ENCODE measurements at regions not wholly inside any gene's neighbourhood (a gene's known extent, or its start where the extent isn't known, plus 50 kb on each side); places are given as distances from the start of the nearest gene placed in this dataset.
"Not testable (repeated sequence)": the region's sequence is repeated elsewhere in the genome, so short reads cannot be mapped to it uniquely, and the experiment has no call there.

DNA sequence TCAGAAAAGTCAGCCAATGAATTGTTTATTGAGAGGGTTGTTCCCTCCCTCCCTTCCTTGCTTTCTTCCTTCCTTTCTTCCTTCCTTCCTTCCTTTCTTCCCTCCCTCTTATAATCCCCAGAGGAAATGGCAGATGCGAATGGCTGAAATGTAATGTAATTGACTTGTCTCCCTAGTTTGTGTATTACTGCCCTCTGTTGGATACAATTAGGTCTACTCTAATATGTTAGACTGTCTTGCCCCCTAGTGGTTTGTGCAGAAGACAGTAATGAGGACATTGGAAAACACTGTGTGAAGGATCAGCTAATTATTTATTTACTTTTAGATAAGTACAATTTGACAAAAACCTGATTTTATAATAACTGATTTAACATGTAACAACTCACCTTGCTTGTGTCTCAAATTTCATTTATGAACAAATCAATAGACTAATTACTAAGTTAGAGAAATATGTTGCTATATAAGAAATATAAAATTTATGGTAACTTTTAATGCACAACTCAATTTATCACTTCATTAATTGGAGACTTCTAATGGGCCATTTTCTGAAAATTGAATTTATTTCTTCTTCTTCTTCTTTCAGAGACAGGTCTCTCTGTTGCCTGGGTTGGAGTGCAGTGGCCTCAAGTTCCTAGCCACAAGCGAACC lies 229.8 kb upstream of the LRIG3 start:
- DNase-seq (ENCODE audit: low read depth in 2 of 2) = no peak

DNA sequence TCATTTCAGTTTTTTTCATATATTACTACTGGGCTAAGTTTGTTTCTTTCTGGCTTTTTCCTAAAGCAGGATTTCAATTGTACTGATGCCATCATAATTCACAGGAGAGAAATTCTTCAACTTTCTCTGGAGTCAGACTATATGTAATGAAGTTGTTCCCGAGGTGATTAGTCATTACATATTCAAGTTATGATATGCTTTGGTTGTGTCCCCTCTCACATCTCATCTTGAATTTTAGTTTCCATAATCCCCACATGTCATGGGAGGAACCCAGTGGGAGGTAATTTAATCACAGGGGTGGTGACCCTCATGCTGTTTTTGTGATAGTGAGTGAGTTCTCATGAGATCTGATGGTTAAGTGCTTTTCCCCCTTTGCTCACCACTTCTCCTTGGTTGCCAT lies 227.5 kb upstream of the LRIG3 start:
- DNase-seq (ENCODE audit: low read depth in 2 of 2) = no peak

DNA sequence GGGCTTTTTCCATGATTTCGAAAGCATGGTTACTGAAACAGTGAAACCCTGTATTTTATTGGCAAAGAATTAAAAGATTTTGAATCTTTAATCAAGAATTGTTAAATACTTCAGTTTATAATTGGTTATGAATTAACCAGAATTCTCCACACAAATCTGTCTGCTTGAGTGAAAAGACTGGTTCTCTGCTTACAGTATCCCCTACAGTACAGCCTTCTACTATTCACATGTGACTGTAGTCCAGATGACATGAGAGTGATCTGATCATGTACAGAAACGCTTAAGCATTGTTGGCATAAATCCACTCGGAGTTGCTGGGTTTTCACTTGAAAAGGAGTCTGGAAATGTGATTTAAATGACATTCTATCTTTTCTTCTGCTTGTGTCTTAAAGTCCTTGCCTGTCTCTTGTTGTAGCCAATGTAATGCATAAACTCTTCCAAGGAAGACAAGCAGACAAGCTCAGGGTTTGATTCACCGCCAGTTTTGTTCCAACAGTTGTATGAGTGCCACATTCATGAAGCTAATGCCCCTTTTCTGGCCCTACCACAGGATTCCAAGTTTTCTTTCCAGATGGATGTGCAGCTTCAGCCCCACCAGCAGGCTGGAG lies 222.0 kb upstream of the LRIG3 start:
- DNase-seq (ENCODE audit: low read depth in 2 of 2) = no peak

DNA sequence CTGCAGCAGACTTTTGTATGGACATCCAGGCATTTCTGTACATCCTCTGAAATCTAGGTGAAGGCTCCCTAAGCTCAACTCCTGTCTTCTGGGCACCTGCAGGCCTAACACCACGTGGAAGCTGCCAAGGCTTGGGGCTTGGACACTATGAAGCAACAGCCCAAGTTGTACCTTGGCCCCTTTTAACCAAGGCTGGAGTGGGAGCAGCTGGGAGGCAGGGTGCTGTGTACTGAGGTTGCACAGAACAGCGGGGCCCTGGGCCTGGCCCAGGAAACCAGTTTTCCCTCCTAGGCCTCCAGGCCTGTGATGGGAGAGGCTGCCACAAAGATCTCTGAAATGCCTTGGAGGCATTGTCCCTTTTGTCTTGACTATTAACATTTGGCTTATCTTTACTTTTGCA lies 214.4 kb upstream of the LRIG3 start:
- no peak for DNase-seq (ENCODE audit: low read depth in 2 of 2)

DNA sequence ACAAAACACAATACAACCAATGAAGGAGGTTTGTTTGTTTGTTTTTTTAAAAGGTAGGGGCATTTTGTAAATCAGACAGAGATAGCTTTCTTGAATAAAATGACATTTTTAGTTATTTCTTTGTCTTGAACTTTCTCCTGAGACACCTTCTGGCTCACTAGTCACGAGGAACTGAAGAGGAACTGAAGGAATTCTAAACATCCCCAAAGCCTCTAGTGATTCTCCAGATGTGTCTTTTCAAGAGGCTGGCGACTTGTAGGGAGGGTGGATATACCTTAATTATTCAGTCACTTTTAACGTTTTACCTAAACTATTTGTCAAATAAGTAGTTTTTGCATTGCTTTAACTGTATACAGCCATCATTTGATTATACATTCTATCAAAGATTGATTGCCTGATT lies 211.2 kb upstream of the LRIG3 start:
- DNase-seq (ENCODE audit: low read depth in 2 of 2) = no peak

DNA sequence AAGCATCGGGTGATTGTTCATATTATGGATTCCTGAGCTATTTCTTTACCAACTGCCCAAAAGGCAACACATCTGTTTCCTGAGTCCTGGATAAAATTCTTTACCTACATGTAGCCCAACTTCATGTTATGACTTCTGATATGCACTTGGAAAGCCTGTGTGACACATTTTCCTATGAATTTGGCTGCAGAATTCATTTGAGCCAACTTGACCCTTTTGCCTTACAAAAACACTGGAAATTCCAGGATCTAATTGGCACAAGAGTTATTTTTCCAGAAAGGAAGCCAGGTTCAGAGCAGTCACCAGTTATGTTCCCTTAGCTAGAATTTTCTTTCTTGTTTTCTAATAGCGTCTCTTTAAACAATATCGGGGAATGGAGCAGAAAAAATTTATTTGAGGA lies 202.5 kb upstream of the LRIG3 start:
- DNase-seq (ENCODE audit: low read depth in 2 of 2) = no peak

DNA sequence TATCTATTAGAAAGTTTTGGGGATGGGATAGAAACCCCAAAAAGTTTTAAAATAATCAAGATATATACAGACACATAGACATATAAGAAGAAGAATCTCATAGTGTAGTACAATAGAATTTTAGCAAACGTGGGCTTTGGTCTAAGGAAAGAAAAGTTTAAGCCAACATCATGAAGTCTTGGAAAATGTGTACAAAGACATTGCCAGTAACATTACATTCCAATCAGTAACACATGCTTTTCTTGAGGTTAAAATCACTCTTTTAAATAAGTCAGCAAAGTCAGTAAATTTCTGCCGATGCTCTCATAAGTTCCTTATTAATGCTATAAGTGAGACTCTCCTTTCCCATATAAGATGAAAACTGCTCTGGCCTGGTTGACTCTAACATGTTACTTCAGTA lies 201.1 kb upstream of the LRIG3 start:
- no peak for DNase-seq (ENCODE audit: low read depth in 2 of 2)

DNA sequence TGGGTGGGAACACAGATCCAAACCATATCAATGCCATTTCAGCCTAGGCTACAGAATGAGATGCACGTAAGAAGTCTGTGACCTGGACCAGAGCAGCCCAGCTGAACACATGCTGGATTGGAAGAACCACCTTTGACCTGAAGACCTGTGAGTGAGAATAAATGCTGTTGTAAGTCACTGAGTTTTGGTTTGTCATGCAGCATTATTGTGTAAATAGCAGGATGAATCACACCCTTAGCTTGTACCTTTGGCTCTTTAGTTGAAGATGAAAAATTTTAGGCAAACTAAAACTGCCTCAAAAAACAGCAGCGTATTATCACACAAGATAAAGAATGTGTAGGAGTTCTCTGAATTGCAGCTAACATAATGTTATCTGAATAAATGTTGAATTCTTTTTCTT lies 199.4 kb upstream of the LRIG3 start:
- no peak for DNase-seq (ENCODE audit: low read depth in 2 of 2)

DNA sequence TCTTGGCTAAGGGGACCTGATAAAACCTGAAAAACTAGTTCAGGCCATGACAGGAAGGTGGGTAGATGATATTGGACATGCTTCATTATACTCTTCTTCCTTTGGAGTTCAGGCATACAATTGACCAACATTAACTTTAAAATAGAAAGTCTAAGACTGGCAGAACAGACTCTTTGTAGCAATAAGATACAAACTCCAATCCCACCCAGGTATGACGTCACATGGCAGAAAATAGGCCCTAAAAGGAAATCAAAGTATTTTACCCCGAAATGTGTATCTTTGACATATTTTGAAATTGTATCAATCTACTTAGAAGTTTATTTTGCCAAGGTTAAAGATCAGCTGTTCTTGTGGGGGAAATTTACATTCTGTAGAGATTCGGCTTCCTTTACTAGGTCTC lies 198.1 kb upstream of the LRIG3 start:
- DNase-seq (ENCODE audit: low read depth in 2 of 2) = no peak

DNA sequence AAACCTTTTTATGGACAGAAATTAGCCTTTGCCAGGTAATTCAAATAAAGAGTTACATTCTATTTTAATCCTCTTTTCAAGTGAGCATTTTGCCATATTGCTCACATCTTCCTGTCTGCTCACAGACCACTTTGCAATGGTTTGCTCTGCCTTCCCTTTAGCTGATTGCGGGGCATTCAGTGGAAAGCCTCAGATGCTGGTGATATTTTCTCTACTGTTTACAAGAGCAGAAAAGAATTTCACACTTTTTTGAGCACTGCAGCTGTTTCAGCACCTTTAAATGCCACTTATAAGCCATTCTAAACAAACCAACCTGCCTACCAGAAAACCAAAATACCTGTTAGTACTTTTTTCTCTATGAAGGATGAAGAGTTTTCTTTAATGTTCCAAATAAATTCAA lies 195.7 kb upstream of the LRIG3 start:
- DNase-seq (ENCODE audit: low read depth in 2 of 2) = no peak

DNA sequence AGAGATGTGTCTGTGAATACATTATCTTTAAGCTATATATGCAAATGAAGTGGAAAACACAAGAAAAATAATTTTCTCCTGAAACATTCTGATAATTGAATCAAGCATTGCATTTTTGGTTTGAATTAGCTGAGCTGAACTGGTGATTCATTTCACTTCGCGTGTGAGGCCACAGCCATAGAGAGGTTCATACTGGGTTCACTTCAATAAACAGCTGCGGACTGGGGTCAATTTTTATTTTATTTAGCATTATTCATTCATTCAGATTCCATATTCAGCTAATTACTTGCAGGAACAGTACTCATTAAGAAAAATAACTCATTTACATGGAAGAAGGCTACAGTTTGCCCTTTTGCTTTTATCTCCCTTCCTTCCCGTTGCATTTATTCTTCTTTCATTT lies 195.2 kb upstream of the LRIG3 start:
- no peak for DNase-seq (ENCODE audit: low read depth in 2 of 2)

DNA sequence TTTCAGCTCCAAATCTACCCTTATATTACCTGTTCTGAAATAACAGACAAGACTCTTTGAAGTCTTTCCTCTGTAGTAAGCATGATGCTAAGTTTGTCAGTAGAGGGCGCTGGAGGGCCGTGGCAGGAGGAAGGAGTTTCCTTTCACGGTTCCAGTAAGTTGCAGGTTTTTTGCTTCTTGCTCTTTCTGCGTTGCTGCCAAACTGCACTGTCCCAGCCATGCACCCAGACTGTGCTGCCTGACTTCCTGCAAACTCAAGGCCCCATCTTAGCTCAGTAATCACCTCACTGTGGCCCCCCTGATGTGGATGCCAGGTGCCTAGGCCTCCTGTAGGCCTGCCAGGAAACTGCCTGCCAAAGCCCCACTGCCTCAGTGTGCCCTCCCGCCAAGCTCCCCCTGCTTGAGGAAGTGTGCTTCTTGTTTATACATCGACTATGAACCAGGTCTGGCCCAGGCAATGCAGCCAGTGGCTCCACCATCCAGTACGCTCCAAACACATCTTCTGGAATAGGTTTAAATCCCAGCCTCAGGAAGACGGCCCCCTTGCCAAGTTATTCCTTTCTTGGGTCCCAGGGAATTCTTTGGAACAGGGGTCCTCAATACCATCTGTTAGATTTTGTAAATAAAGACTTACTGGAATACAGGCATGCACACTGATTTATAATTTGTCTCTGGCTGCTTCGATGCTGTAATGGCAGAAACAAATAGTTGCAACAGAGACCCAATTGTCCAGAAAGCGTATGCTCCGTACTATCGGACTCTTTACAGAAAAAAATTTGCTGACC lies 193.7 kb upstream of the LRIG3 start:
- peak in 1 of 2 experiments; percentile 36 for DNase-seq (ENCODE audit: low read depth in 2 of 2)

DNA sequence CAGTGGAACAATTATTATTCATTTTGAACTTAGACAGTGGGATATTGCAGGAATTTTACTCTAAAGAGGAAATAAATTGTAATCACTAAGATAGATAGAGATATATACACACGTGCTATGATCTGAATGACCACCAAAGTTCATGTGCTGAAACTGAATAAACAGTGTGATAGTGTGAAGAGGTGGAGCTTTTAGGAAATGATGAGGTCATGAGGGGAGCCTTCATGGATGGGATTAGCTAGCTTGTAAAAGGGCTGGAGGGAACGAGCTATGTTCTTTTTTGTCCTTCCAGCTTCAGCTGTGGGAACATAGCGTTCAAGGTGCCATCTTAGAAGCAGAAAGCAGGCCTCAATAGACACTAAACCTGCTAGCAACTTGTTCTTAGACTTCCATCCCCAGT lies 191.5 kb upstream of the LRIG3 start:
- no peak for DNase-seq (ENCODE audit: low read depth in 2 of 2)

DNA sequence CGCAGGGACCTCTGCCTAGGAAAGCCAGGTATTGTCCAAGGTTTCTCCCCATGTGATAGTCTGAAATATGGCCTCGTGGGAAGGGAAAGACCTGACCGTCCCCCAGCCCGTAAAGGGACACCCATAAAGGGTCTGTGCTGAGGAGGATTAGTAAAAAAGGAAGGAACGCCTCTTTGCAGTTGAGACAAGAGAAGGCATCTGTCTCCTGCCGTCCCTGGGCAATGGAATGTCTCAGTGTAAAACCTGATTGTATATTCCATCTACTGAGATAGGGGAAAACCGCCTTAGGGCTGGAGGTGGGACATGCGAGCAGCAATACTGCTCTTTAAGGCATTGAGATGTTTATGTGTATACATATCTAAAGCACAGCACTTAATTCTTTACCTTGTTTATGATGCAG lies 188.2 kb upstream of the LRIG3 start:
- DNase-seq (ENCODE audit: low read depth in 2 of 2) = not testable (repeated sequence)

DNA sequence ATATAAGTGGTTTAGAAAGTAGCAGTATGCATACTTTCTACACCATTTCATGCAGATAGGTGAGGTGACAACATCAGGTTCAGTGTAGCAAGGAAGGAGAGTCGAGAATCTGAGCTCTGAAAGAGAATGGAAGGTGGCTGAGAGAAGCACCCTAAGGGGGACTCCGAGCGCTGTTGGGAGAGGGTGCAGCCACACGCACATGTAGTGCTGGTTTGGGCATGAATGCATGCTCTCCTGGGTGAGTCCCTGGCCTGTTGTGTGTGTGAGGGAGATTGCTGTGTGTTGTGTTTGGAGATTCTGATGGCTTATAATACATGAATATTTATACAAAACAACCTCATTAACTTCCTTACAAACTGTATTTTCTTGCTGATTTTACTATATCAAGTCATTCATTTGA lies 180.3 kb upstream of the LRIG3 start:
- no peak for DNase-seq (ENCODE audit: low read depth in 2 of 2)

DNA sequence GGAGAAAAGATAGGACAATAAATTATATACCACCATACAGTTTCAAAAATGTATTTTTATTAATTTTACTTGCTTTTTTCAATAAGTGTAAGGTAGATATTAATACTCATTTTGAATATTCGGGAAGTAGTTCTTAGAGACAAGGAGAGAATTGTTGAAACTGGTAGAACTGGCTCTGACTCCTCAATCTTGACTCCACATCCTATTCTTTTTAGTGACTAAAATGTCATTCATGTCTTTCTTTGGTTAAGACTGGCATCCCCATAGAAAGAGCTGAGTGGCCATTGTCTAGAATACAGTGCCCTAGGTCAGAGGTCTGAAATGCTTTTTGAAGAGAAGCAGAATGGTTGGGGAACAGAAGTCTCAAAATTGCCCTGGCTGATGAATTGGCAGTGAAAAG lies 177.6 kb upstream of the LRIG3 start:
- no peak for DNase-seq (ENCODE audit: low read depth in 2 of 2)

DNA sequence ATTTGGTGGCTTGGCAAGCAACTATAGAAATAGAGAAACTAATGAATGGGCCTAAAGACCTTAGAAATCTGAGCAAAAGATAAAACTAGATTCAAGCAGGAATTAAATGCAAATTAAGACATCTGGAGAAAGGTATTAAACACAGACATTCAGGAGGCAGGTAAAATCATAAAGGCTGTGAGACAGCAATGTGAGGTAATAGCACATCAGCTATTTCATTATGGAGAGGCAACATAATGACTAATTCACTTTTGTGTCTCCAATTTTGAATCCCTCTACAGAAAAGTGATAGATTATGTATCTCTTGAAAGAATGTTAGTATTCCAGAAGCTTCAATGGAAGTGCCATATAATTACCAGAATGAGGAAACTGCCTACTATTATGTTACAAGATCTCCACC lies 175.9 kb upstream of the LRIG3 start:
- no peak for DNase-seq (ENCODE audit: low read depth in 2 of 2)

DNA sequence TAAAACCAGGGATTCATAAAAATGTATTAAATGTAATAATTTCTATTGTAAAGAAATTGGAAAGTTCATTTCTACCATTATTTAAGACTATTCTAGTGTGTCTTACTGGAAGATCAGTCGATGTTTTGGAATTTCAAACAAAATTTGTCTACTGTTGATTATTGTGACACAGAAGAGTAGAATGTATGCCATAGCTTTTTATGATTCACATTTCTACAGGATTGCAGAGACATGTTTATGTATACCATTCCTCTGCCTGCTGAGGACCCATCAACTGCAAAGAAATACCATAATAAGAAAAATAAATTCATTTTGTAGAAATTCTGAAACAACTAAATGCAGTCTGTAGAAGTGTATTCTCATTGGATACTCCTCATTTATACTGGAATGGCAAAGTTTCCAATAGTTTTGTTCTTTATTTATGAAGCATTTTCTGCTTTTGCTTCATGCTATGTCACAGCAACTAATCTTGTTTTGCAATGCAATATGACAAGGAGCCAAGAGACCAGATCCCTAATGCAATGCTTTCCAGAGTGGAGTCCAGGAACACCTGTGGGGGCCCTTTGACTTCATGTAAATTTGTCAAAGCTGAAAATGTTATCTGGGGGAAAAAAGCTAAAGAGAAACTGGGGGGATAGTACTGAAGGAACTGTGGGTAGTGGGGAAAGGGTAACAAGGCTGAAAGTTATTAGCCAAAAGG lies 172.9 kb upstream of the LRIG3 start:
- DNase-seq (ENCODE audit: low read depth in 2 of 2) = no peak

DNA sequence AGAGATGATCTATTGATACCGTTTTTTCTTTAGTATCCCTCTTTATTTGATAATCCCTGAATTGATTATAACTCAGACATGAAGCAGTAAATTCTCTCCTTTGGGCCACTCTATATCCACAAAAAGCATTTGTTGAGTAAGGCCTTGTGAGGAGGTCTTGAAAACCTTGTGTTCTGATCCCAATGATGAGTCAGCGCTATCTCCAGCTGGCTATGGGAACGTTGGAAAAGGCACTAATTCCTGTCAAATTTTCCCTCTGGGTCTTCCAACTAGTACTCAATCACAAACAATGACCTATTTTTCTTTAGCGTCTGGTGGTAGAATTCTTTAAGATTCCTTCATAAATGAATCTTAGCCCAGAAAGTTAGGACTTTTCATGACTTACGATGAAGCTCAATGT lies 168.4 kb upstream of the LRIG3 start:
- DNase-seq (ENCODE audit: low read depth in 2 of 2) = no peak

DNA sequence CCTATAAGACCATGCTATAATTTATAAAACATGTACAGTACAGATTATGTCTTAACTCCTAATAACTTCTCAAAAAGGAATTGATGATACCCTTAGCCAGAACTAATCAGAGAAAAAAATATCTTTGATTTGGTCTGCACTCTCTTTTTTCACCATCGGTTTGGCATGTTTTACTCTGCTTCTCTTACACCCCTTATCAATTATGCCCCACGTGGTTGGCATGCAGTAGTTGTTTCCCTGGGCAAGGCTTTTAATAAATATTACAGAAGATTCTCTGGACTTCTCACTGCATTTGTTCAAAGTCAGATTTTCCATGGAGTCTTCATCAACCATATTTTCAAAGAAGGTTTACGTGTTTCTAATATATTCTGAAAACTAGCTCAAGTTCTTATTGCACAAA lies 167.4 kb upstream of the LRIG3 start:
- no peak for DNase-seq (ENCODE audit: low read depth in 2 of 2)

DNA sequence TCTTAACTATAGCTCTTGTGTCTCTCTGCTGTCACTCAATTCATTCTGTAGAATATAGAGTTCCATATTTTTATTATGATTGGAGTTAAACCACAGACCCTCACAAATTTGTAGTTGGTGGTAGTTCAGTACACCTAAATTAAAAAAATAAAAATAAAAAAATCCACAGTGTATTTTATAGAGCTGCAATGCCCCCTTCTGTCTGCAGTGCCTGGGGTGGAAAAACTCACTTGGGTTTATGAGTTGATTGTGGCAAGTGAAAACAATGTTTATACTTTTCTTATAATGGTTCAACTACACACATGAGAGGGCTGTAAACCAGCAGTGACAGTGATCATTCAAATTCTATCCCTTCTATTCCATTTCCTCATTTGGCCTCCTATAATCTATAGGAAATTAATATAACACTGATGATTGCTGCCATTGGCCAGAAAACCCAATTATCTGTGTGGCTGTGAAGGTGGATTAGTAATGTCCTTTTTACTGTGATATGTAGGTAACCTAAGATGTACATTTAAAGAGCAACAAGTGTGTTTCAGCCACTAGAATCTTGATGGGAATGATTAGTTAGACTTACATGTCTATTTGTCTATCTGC lies 166.9 kb upstream of the LRIG3 start:
- DNase-seq (ENCODE audit: low read depth in 2 of 2) = no peak

DNA sequence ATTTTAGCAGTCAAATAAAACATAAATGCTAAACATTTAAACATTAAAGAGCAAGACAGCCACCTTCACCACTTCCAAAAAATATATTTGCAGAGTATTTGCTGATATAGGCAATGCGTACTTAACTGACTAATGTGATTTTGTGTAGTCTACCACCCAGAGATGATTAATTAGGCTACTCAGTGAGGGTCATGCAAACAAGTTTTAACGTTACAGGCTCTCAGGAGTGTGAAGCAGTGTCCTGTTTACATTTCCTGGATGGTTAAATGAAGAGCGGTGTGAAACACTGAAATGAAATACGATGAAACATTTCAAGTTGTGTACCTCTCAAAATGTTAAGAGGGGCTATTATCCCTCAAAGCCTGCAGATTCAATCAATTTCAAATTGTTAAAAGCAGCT lies 165.8 kb upstream of the LRIG3 start:
- no peak for DNase-seq (ENCODE audit: low read depth in 2 of 2)
